Stomach (tissue), 8 donors: ENCODE measurements at regions not wholly inside any gene's neighbourhood (a gene's known extent, or its start where the extent isn't known, plus 50 kb on each side); places are given as distances from the start of the nearest gene placed in this dataset.

Experiments used
- DNase-seq, 2 donors: peaks; one replicate each; pipeline versions ENCODE4 v3.0.0 to v3.0.0-alpha.2; 2013 to 2019
- H3K27ac ChIP-seq, 5 donors: fragments of 200-600 bp in 4 of 5; sonication (generic) in 4 of 5; one replicate each; pipeline ENCODE4 v1.5.1; 2013 to 2019; ENCODE audit warnings: mild to moderate bottlenecking in 1 of 5, moderate library complexity in 1 of 5
- H3K27me3 ChIP-seq, 3 donors: fragments of 200-600 bp; sonication (generic); one replicate each; pipeline ENCODE4 v1.5.1; 2017 to 2019; ENCODE audit warnings: mixed run types in 1 of 3
- H3K36me3 ChIP-seq, 4 donors: fragments of 200-600 bp; sonication (generic); 1 replicate in 3 of 4; 2 replicates in 1 of 4; pipeline ENCODE4 v1.5.1; 2016 to 2019
- H3K4me1 ChIP-seq, 4 donors: fragments of 200-600 bp; sonication (generic); one replicate each; pipeline ENCODE4 v1.5.1; 2016 to 2019
- H3K4me3 ChIP-seq, 4 donors: fragments of 200-600 bp; sonication (generic) in 3 of 4; one replicate each; pipeline ENCODE4 v1.5.1; 2016 to 2019; ENCODE audit warnings: mild to moderate bottlenecking in 1 of 4
- H3K9me3 ChIP-seq, 4 donors: fragments of 200-600 bp; sonication (generic); one replicate each; pipeline ENCODE4 v1.5.1; 2016 to 2019
- CTCF ChIP-seq, 7 experiments: fragments of 450-650 bp in 4 of 7; fragments of 200-600 bp in 3 of 7; sonication (generic) in 3 of 7; IDR thresholded peaks; one replicate each; pipeline ENCODE4 v1.5.1; 2016 to 2019; ENCODE audit warnings: antibody characterized with exemption in 7 of 7, control low read depth in 2 of 7, mild to moderate bottlenecking in 1 of 7
- EP300 ChIP-seq: sonication (generic); formaldehyde crosslinking; IDR thresholded peaks from one replicate; pipeline ENCODE4 v1.6.1; 2017; ENCODE audit warnings: antibody characterized with exemption
- POLR2A ChIP-seq, 4 donors: fragments of 450-650 bp; IDR thresholded peaks; one replicate each; pipeline ENCODE4 v1.6.1; 2016; ENCODE audit warnings: antibody characterized with exemption in 4 of 4, control low read depth in 2 of 4, mild to moderate bottlenecking in 1 of 4, moderate library complexity in 1 of 4
- POLR2AphosphoS5 ChIP-seq, 3 donors: sonication (generic); formaldehyde crosslinking; IDR thresholded peaks; one replicate each; pipeline ENCODE4 v1.6.1; 2016; ENCODE audit warnings: antibody characterized with exemption in 3 of 3
- WGBS, 5 donors: extraction: QIAGEN DNeasy Blood & Tissue Kit in 3 of 5; methylation state at CpG; one replicate each; pipeline versions ENCODE4 v1.1.5 to v1.1.7; 2013 to 2018; 5-methylcytosine and 5-hydroxymethylcytosine counted together
- intact Hi-C: fragments of 100-400 bp; cut with DNase I; formaldehyde crosslinking; loops from one replicate; pipeline ENCODE4 v1.15.1; 2023; ENCODE audit warnings: low total_unique reads
- donor health status: healthy with polysubstance abuse.
- donor health status: Bipolar disorder and iron deficiency.
- donor health status: healthy.

GRCh38 chr1:105373681-105374080 is 1624.0 kb downstream of the AMY1C start:
- no peak for DNase-seq
- peaks cover 0 to 15% (median 6%) of the 10 kb centered on the region in 4 donors for H3K9me3 ChIP-seq
- TF ChIP-seq POLR2AphosphoS5 (IDR thresholded peaks at IDR 0.05) = no peak
- no peak for TF ChIP-seq CTCF (IDR thresholded peaks at IDR 0.05)
- TF ChIP-seq POLR2A (IDR thresholded peaks at IDR 0.05) = no peak
- no peak for TF ChIP-seq EP300
- no peak overlapping the region for H3K4me3 ChIP-seq
- 55 to 78% (median 61%) methylated on average over 1 of the region's 1 CpG for WGBS, 5 donors
- no peaks in the 10 kb centered on the region for H3K27me3 ChIP-seq
- H3K36me3 ChIP-seq = no peaks in the 10 kb centered on the region
- H3K4me1 ChIP-seq = no peaks in the 10 kb centered on the region
- intact Hi-C loops = no loop called here
- no peak overlapping the region for H3K27ac ChIP-seq

- 80 to 97% (median 88%) methylated on average over 1 of the region's 1 CpG for WGBS, 5 donors
- H3K4me1 ChIP-seq = no peaks in the 10 kb centered on the region
- TF ChIP-seq POLR2A (IDR thresholded peaks at IDR 0.05) (no peak), POLR2AphosphoS5 (IDR thresholded peaks at IDR 0.05) (no peak), CTCF (IDR thresholded peaks at IDR 0.05) (no peak), EP300 (no peak)
- no peak overlapping the region for H3K4me3 ChIP-seq
- intact Hi-C loops = no loop called here
- no peak for DNase-seq
- no peaks in the 10 kb centered on the region for H3K36me3 ChIP-seq
- no peaks in the 10 kb centered on the region for H3K27me3 ChIP-seq
- no peak overlapping the region for H3K27ac ChIP-seq
- peaks cover 0 to 12% (median 0%) of the 10 kb centered on the region in 4 donors for H3K9me3 ChIP-seq
Measured at GRCh38 chr1:105386489-105386888, 1636.8 kb downstream of the AMY1C start.

- Histone ChIP-seq H3K9me3 (peaks cover 0 to 30% (median 19%) of the 10 kb centered on the region in 4 donors), H3K27me3 (no peaks in the 10 kb centered on the region), H3K4me3 (no peak overlapping the region), H3K36me3 (no peaks in the 10 kb centered on the region), H3K4me1 (no peaks in the 10 kb centered on the region), H3K27ac (no peak overlapping the region)
- no peak for DNase-seq
- intact Hi-C loops = loop anchor here (10.0 kb wide), 1 partner anchor 59 kb away; no protein-coding TSS in a partner anchor
- TF ChIP-seq POLR2A (IDR thresholded peaks at IDR 0.05) = no peak
- TF ChIP-seq CTCF (IDR thresholded peaks at IDR 0.05) = no peak
- 39 to 57% (median 46%) methylated on average over 2 of the region's 2 CpGs for WGBS, 5 donors
Measured at GRCh38 chr1:105396001-105396400, 1646.3 kb downstream of the AMY1C start.

GRCh38 chr1:105398909-105399308 is 1649.2 kb downstream of the AMY1C start:
- intact Hi-C loops = loop anchor here (10.0 kb wide), 1 partner anchor 56 kb away; no protein-coding TSS in a partner anchor
- Histone ChIP-seq H3K4me1 (no peaks in the 10 kb centered on the region), H3K27ac (no peak overlapping the region), H3K27me3 (no peaks in the 10 kb centered on the region), H3K4me3 (no peak overlapping the region), H3K9me3 (peaks cover 0 to 30% (median 19%) of the 10 kb centered on the region in 4 donors), H3K36me3 (no peaks in the 10 kb centered on the region)
- TF ChIP-seq CTCF (IDR thresholded peaks at IDR 0.05) (no peak), POLR2A (IDR thresholded peaks at IDR 0.05) (no peak), EP300 (no peak), POLR2AphosphoS5 (IDR thresholded peaks at IDR 0.05) (no peak)
- DNase-seq = no peak
